K562 (cell line): ENCODE measurements at regions not wholly inside any gene's neighbourhood (a gene's known extent, or its start where the extent isn't known, plus 50 kb on each side); places are given as distances from the start of the nearest gene placed in this dataset.

Source experiments
- ATAC-seq: fragments of 200-7000 bp; cut with Tn5 transposase; 3 replicates; pipeline ENCODE4 v1.9.1; 2020; ENCODE audit warnings: moderate library complexity
- BruUV-seq: library from RNA; stranded (reverse); fragments of 400-500 nt; replicated peaks from 2 replicates; lab custom pipeline; 2021; lab: Mats Ljungman, UMichigan
- CTCF ChIA-PET: fragments of 300-600 bp; formaldehyde crosslinking; extraction: SDS; loops from one replicate; lab custom pipeline; 2021; ENCODE audit warnings: low intra/inter-chr PET ratio; lab: Yijun Ruan, JAX
- POLR2A ChIA-PET: fragments of 300-600, 350-650 bp; sonication (Branson Sonifier 250); formaldehyde crosslinking; extraction: SDS; loops from one replicate; lab custom pipeline; 2021; ENCODE audit warnings: antibody characterized with exemption, inconsistent platforms; lab: Yijun Ruan, JAX
- DNase-seq, 4 experiments: peaks; one replicate each; pipeline versions ENCODE4 v3.0.0 to v3.0.0-alpha.2; 2011 to 2018; ENCODE audit warnings: low spot score in 3 of 4, mixed read lengths in 3 of 4; ENCODE audit errors: extremely low read depth in 1 of 4
- FAIRE-seq: peaks from 2 replicates; lab custom pipeline; 2011; peaks lifted over from hg19 to GRCh38; lab: Jason Lieb, UNC
- H2AFZ ChIP-seq: 2 replicates; pipeline ENCODE4 v1.6.0; 2011; ENCODE audit warnings: low read depth, low read length, control low read depth, inconsistent platforms
- H3K27ac ChIP-seq: fragments of 200-600 bp; 3 replicates; pipeline ENCODE4 v1.8.0; 2011; ENCODE audit warnings: low read depth, mild to moderate bottlenecking, control low read depth, inconsistent platforms, low read length, moderate library complexity, mixed read lengths; ENCODE audit errors: extremely low read depth
- H3K27me3 ChIP-seq, 2 experiments: fragments of 300-600 bp in 1 of 2; 2 replicates in 1 of 2; 3 replicates in 1 of 2; pipeline versions ENCODE4 v1.6.0 to v1.8.0; 2011; ENCODE audit warnings: inconsistent platforms in 2 of 2, low read length in 2 of 2, mild to moderate bottlenecking in 1 of 2, mixed read lengths in 1 of 2, moderate library complexity in 1 of 2; ENCODE audit not compliant: control insufficient read depth in 2 of 2, insufficient read depth in 2 of 2
- H3K36me3 ChIP-seq: fragments of 300-600 bp; 3 replicates; pipeline ENCODE4 v1.8.0; 2011; ENCODE audit warnings: mild to moderate bottlenecking, low read length, inconsistent platforms; ENCODE audit not compliant: control insufficient read depth, insufficient read depth
- H3K4me1 ChIP-seq, 2 experiments: fragments of 200-600 bp in 1 of 2; replicated peaks in 1 of 2; 2 replicates in 1 of 2; 3 replicates in 1 of 2; pipeline versions ENCODE4 v1.5.1 to v1.8.0; 2011; ENCODE audit warnings: inconsistent platforms in 2 of 2, low read length in 2 of 2, mild to moderate bottlenecking in 1 of 2, mixed read lengths in 1 of 2, moderate library complexity in 1 of 2; ENCODE audit not compliant: control insufficient read depth in 2 of 2, insufficient read depth in 2 of 2
- H3K4me2 ChIP-seq: 2 replicates; pipeline ENCODE4 v1.6.1; 2011; ENCODE audit warnings: low read length, control low read depth, inconsistent platforms, mixed read lengths; ENCODE audit not compliant: insufficient read depth
- H3K4me3 ChIP-seq: fragments of 200-600 bp; sonication (generic), shearing (Covaris generic); 2 replicates; pipeline ENCODE4 v1.5.1; 2016; ENCODE audit warnings: control low read depth, inconsistent platforms
- H3K79me2 ChIP-seq: fragments of 200-600 bp; 3 replicates; pipeline ENCODE4 v1.8.0; 2011; ENCODE audit warnings: low read length, inconsistent platforms; ENCODE audit not compliant: control insufficient read depth, insufficient read depth
- H3K9ac ChIP-seq, 2 experiments: 2 replicates each; pipeline versions ENCODE4 v1.6.0 to v1.6.1; 2011; ENCODE audit warnings: low read depth in 2 of 2, low read length in 2 of 2, control low read depth in 1 of 2, inconsistent platforms in 1 of 2, mild to moderate bottlenecking in 1 of 2, mixed read lengths in 1 of 2; ENCODE audit not compliant: insufficient read depth in 1 of 2
- H3K9me1 ChIP-seq: one replicate; pipeline ENCODE4 v1.6.0; 2011; ENCODE audit warnings: inconsistent platforms, mild to moderate bottlenecking, low read length, moderate library complexity; ENCODE audit not compliant: control insufficient read depth, insufficient read depth
- H3K9me3 ChIP-seq: replicated peaks from 2 replicates; pipeline ENCODE4 v1.5.1; 2011; ENCODE audit warnings: low read depth, low read length, inconsistent platforms; ENCODE audit not compliant: control insufficient read depth, insufficient read depth
- H4K20me1 ChIP-seq: replicated peaks from 2 replicates; pipeline ENCODE4 v1.6.1; 2011; ENCODE audit warnings: low read length, inconsistent platforms, mixed read lengths; ENCODE audit not compliant: control insufficient read depth, insufficient read depth
- HNRNPL ChIP-seq: fragments of 200-400 bp; formaldehyde crosslinking; IDR thresholded peaks from 2 replicates; pipeline ENCODE4 v1.6.1; 2017; ENCODE audit warnings: low read depth, mild to moderate bottlenecking, low read length
- KDM2B ChIP-seq: fragments of 250-450 bp; sonication (Bioruptor Pico); IDR thresholded peaks from 2 replicates; pipeline ENCODE4 v1.8.0; 2021; ENCODE audit warnings: mild to moderate bottlenecking, moderate library complexity
- NR4A1 ChIP-seq, 2 experiments: fragments of 250-450 bp in 1 of 2; fragments of 450-650 bp in 1 of 2; sonication (Bioruptor Pico) in 1 of 2; IDR thresholded peaks; 2 replicates each; pipeline versions ENCODE4 v1.4.0 to v1.6.1; 2016 to 2020; ENCODE audit warnings: mild to moderate bottlenecking in 2 of 2, missing compliant biosample characterization in 1 of 2, missing genetic modification characterization in 1 of 2, moderate library complexity in 1 of 2
- RBM34 ChIP-seq: fragments of 200-400 bp; formaldehyde crosslinking; IDR thresholded peaks from 2 replicates; pipeline ENCODE4 v1.6.1; 2018; ENCODE audit warnings: low read length, borderline replicate concordance; ENCODE audit not compliant: insufficient read depth
- RCOR1 ChIP-seq, 2 experiments: IDR thresholded peaks; 2 replicates each; pipeline ENCODE4 v1.6.1; 2012; ENCODE audit warnings: low read depth in 2 of 2, low read length in 2 of 2, borderline replicate concordance in 1 of 2, improper control_type of control experiment in 1 of 2
- TCFL5 ChIP-seq: fragments of 250-450 bp; sonication (Bioruptor Pico); conservative IDR thresholded peaks from 2 replicates; pipeline ENCODE4 v1.6.1; 2021; ENCODE audit warnings: mild to moderate bottlenecking, moderate library complexity, matching md5 sums
- TEAD2 ChIP-seq: fragments of 450-650 bp; IDR thresholded peaks from 2 replicates; pipeline ENCODE4 v1.6.1; 2016; ENCODE audit warnings: missing genetic modification characterization, control low read depth, missing compliant biosample characterization
- ZNF41 ChIP-seq: fragments of 250-450 bp; sonication (Bioruptor Pico); conservative IDR thresholded peaks from 2 replicates; pipeline ENCODE4 v1.4.0; 2020; ENCODE audit warnings: mild to moderate bottlenecking
- WGBS: fragments of 100-300 bp; shearing (Covaris generic); methylation state at CpG from one replicate; pipeline ENCODE4 v1.1.6; 2016; ENCODE audit warnings: low coverage, mixed read lengths; ENCODE audit not compliant: insufficient coverage; ENCODE audit errors: missing lambda C conversion rate; 5-methylcytosine and 5-hydroxymethylcytosine counted together
- in situ Hi-C: fragments of 300-500 bp; cut with MboI; formaldehyde crosslinking; loops from 4 replicates; pipeline ENCODE4 v1.15.0; 2018; ENCODE audit warnings: inconsistent platforms, mixed read lengths
- intact Hi-C: fragments of 100-400 bp; cut with micrococcal nuclease; formaldehyde crosslinking; loops from 2 replicates; pipeline ENCODE4 v1.14.2; 2022
- TF ChIP-seq, protein P1 (sequence below), 2 experiments: IDR thresholded peaks in 1 of 2; conservative IDR thresholded peaks in 1 of 2; 2 replicates each; pipeline ENCODE4 v1.6.1; 2016; ENCODE audit warnings: low read depth in 2 of 2, mild to moderate bottlenecking in 1 of 2, missing compliant biosample characterization in 1 of 2, missing genetic modification characterization in 1 of 2, moderate library complexity in 1 of 2
- TF ChIP-seq, protein P2 (sequence below): fragments of 450-650 bp; IDR thresholded peaks from 2 replicates; pipeline ENCODE4 v1.6.1; 2017; ENCODE audit warnings: antibody characterized with exemption, mild to moderate bottlenecking
- TF ChIP-seq, protein P3 (sequence below): fragments of 450-650 bp; formaldehyde crosslinking; IDR thresholded peaks from 2 replicates; pipeline ENCODE4 v1.4.0; 2020; ENCODE audit warnings: mild to moderate bottlenecking, mixed read lengths

DNA sequence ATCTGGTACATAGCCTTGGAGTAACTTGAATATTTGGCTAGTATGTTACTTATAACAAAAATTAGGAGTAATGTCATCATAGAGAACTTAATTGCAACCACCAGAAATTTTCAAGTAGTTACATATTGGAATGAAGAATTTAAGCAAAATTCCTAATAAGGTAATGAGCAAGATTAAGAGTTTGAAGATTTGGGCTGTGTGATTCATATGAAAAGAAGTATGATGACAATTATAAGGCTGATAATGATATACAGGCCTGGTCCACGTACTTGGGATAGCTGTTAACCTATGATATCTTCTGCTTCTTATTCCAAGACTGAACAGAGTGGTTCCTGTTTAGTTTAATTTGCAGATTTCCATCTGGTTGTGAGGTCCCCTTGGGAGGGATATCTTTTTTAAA, 463.9 kb downstream of the RAPGEF2 start:
- intact Hi-C loops: no loop called here
- Histone ChIP-seq H2AFZ (no peak overlapping the region), H3K27ac (no peak overlapping the region), H3K27me3 (no peaks in the 10 kb centered on the region), H4K20me1 (no peaks in the 10 kb centered on the region), H3K4me3 (no peak overlapping the region), H3K9me1 (no peaks in the 10 kb centered on the region), H3K9ac (no peak overlapping the region), H3K4me1 (no peaks in the 10 kb centered on the region), H3K36me3 (no peaks in the 10 kb centered on the region), H3K9me3 (no peaks in the 10 kb centered on the region), H3K4me2 (no peak overlapping the region), H3K79me2 (no peaks in the 10 kb centered on the region)
- FAIRE-seq: no peak
- ChIA-PET POLR2A (no interaction called here), CTCF (no interaction called here)
- no TSS peak for BruUV-seq
- 0% methylated on average over 1 of the region's 1 CpG for WGBS
- no peak for DNase-seq
- ATAC-seq: no peak
- in situ Hi-C loops: no loop called here
- TF ChIP-seq TEAD2 (tag): no peak
- no peak for TF ChIP-seq NR4A1 (CRISPR knock-in tag; IDR thresholded peaks at IDR 0.05)
- no peak for TF ChIP-seq NR4A1 (tag; IDR thresholded peaks at IDR 0.05)
- no peak for TF ChIP-seq TCFL5 (CRISPR knock-in tag)
- no peak for TF ChIP-seq RCOR1 (IDR thresholded peaks at IDR 0.05; ENCODE audit: borderline replicate concordance in 1 of 2, low read depth in 2 of 2, low read length in 2 of 2)
- TF ChIP-seq, protein P1, sequence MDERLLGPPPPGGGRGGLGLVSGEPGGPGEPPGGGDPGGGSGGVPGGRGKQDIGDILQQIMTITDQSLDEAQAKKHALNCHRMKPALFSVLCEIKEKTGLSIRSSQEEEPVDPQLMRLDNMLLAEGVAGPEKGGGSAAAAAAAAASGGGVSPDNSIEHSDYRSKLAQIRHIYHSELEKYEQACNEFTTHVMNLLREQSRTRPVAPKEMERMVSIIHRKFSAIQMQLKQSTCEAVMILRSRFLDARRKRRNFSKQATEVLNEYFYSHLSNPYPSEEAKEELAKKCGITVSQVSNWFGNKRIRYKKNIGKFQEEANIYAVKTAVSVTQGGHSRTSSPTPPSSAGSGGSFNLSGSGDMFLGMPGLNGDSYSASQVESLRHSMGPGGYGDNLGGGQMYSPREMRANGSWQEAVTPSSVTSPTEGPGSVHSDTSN (CRISPR knock-in tag; IDR thresholded peaks at IDR 0.05; ENCODE audit: low read depth): no peak
- TF ChIP-seq, protein P1 (tag; conservative IDR thresholded peaks at IDR 0.05; ENCODE audit: low read depth): no peak
- TF ChIP-seq KDM2B: no peak
- TF ChIP-seq HNRNPL: no peak
- no peak for TF ChIP-seq RBM34
- TF ChIP-seq, protein P2, sequence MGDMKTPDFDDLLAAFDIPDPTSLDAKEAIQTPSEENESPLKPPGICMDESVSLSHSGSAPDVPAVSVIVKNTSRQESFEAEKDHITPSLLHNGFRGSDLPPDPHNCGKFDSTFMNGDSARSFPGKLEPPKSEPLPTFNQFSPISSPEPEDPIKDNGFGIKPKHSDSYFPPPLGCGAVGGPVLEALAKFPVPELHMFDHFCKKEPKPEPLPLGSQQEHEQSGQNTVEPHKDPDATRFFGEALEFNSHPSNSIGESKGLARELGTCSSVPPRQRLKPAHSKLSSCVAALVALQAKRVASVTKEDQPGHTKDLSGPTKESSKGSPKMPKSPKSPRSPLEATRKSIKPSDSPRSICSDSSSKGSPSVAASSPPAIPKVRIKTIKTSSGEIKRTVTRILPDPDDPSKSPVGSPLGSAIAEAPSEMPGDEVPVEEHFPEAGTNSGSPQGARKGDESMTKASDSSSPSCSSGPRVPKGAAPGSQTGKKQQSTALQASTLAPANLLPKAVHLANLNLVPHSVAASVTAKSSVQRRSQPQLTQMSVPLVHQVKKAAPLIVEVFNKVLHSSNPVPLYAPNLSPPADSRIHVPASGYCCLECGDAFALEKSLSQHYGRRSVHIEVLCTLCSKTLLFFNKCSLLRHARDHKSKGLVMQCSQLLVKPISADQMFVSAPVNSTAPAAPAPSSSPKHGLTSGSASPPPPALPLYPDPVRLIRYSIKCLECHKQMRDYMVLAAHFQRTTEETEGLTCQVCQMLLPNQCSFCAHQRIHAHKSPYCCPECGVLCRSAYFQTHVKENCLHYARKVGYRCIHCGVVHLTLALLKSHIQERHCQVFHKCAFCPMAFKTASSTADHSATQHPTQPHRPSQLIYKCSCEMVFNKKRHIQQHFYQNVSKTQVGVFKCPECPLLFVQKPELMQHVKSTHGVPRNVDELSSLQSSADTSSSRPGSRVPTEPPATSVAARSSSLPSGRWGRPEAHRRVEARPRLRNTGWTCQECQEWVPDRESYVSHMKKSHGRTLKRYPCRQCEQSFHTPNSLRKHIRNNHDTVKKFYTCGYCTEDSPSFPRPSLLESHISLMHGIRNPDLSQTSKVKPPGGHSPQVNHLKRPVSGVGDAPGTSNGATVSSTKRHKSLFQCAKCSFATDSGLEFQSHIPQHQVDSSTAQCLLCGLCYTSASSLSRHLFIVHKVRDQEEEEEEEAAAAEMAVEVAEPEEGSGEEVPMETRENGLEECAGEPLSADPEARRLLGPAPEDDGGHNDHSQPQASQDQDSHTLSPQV: no peak
- TF ChIP-seq, protein P3, sequence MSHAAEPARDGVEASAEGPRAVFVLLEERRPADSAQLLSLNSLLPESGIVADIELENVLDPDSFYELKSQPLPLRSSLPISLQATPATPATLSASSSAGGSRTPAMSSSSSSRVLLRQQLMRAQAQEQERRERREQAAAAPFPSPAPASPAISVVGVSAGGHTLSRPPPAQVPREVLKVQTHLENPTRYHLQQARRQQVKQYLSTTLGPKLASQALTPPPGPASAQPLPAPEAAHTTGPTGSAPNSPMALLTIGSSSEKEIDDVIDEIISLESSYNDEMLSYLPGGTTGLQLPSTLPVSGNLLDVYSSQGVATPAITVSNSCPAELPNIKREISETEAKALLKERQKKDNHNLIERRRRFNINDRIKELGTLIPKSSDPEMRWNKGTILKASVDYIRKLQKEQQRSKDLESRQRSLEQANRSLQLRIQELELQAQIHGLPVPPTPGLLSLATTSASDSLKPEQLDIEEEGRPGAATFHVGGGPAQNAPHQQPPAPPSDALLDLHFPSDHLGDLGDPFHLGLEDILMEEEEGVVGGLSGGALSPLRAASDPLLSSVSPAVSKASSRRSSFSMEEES (CRISPR knock-in tag): no peak
- no peak for TF ChIP-seq ZNF41
